ENCODE measurements at regions not wholly inside any gene's neighbourhood (a gene's known extent, or its start where the extent isn't known, plus 50 kb on each side); places are given as distances from the start of the nearest gene placed in this dataset.

- TF ChIP-seq CTCF (IDR thresholded peaks at IDR 0.05) (no peak), POLR2A (IDR thresholded peaks at IDR 0.05) (no peak)
Measured at GRCh38 chr10:109744020-109744419, 179.3 kb downstream of the XPNPEP1 start.

Measured in testis (tissue), 2 donors.